ENCODE measurements at regions not wholly inside any gene's neighbourhood (a gene's known extent, or its start where the extent isn't known, plus 50 kb on each side); places are given as distances from the start of the nearest gene placed in this dataset.
A peak's percentile ranks its signal among the peaks of the same experiment; 100 is the strongest.

GRCh38 chr1:98388441-98388840, 273.1 kb upstream of the SNX7 start:
- CTCF ChIA-PET = interaction anchor here (0.7 kb wide), 1 partner anchor 10 kb away, joined by 3 read pairs; no protein-coding TSS in a partner anchor
- no peak for TF ChIP-seq CTCF (conservative IDR thresholded peaks at IDR 0.05; ENCODE audit: low read depth)
- no peak overlapping the region for H3K27ac ChIP-seq
- POLR2A ChIA-PET (ENCODE audit: low non-redundant PET) = no interaction called here
- peak; percentile 12 for DNase-seq (ENCODE audit: low spot score)

GRCh38 chr1:98387701-98388100, 273.8 kb upstream of the SNX7 start:
- ChIA-PET POLR2A (ENCODE audit: low non-redundant PET) (no interaction called here), CTCF (no interaction called here)
- DNase-seq (ENCODE audit: low spot score) = no peak
- TF ChIP-seq CTCF (conservative IDR thresholded peaks at IDR 0.05; ENCODE audit: low read depth) = no peak
- H3K27ac ChIP-seq = no peak overlapping the region

- no peak overlapping the region for H3K27ac ChIP-seq
- ChIA-PET POLR2A (ENCODE audit: low non-redundant PET) (no interaction called here), CTCF (interaction anchor here (0.6 kb wide), 1 partner anchor 23 kb away, joined by 3 read pairs; no protein-coding TSS in a partner anchor)
- no peak for DNase-seq (ENCODE audit: low spot score)
- TF ChIP-seq CTCF (conservative IDR thresholded peaks at IDR 0.05; ENCODE audit: low read depth) = no peak
Measured at GRCh38 chr1:98386675-98387440, 274.7 kb upstream of the SNX7 start.

GRCh38 chr1:98385652-98386051, 275.9 kb upstream of the SNX7 start:
- TF ChIP-seq CTCF (conservative IDR thresholded peaks at IDR 0.05; ENCODE audit: low read depth) = no peak
- DNase-seq (ENCODE audit: low spot score) = no peak
- POLR2A ChIA-PET (ENCODE audit: low non-redundant PET) = no interaction called here
- CTCF ChIA-PET = no interaction called here
- H3K27ac ChIP-seq = no peak overlapping the region

- CTCF ChIA-PET = no interaction called here
- no peak for TF ChIP-seq CTCF (conservative IDR thresholded peaks at IDR 0.05; ENCODE audit: low read depth)
Measured at GRCh38 chr1:98384461-98385141, 276.9 kb upstream of the SNX7 start.

GRCh38 chr1:98382986-98383740, 278.4 kb upstream of the SNX7 start:
- ChIA-PET CTCF (no interaction called here), POLR2A (ENCODE audit: low non-redundant PET) (no interaction called here)
- DNase-seq (ENCODE audit: low spot score) = no peak
- no peak for TF ChIP-seq CTCF (conservative IDR thresholded peaks at IDR 0.05; ENCODE audit: low read depth)
- no peak overlapping the region for H3K27ac ChIP-seq

More at GRCh38 chr1:98384461-98385141, 276.9 kb upstream of the SNX7 start:
- DNase-seq (ENCODE audit: low spot score) = no peak
- H3K27ac ChIP-seq = no peak overlapping the region
- POLR2A ChIA-PET (ENCODE audit: low non-redundant PET) = no interaction called here

Data from RWPE1 (cell line).